Esophagus squamous epithelium (tissue), 4 donors: ENCODE measurements at regions not wholly inside any gene's neighbourhood (a gene's known extent, or its start where the extent isn't known, plus 50 kb on each side); places are given as distances from the start of the nearest gene placed in this dataset.

ENCODE experiments used
- CTCF ChIP-seq, 6 experiments: fragments of 450-650 bp in 4 of 6; fragments of 200-600 bp in 2 of 6; sonication (generic) in 2 of 6; IDR thresholded peaks; one replicate each; pipeline ENCODE4 v1.5.1; 2016 to 2019; ENCODE audit warnings: antibody characterized with exemption in 6 of 6, mild to moderate bottlenecking in 4 of 6, moderate library complexity in 4 of 6
- POLR2A ChIP-seq, 4 donors: fragments of 450-650 bp; IDR thresholded peaks; one replicate each; pipeline ENCODE4 v1.6.1; 2017; ENCODE audit warnings: antibody characterized with exemption in 4 of 4, mild to moderate bottlenecking in 4 of 4, moderate library complexity in 3 of 4

DNA sequence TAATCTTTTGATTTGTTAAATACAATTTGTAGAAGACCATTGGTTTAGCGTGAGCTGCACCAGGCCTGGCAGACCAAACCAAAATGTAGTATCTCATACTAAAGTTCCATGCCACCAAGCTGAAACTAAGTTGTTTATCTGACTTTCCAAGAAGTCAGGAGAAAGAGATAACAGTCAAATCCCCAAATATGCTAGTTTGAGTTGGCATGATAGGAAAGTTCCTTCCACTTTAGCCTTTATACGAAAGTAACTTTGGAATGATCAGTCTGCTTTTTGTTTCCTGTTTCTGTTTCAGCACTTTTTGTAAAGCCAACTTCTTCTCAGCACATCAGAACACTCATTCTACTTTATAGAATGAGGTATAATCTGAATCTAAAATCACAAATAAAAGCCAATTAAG is 449.2 kb downstream of the GRXCR1 start:
- TF ChIP-seq CTCF (IDR thresholded peaks at IDR 0.05): no peak
- no peak for TF ChIP-seq POLR2A (IDR thresholded peaks at IDR 0.05)
